ENCODE measurements at regions not wholly inside any gene's neighbourhood (a gene's known extent, or its start where the extent isn't known, plus 50 kb on each side); places are given as distances from the start of the nearest gene placed in this dataset.

DNA sequence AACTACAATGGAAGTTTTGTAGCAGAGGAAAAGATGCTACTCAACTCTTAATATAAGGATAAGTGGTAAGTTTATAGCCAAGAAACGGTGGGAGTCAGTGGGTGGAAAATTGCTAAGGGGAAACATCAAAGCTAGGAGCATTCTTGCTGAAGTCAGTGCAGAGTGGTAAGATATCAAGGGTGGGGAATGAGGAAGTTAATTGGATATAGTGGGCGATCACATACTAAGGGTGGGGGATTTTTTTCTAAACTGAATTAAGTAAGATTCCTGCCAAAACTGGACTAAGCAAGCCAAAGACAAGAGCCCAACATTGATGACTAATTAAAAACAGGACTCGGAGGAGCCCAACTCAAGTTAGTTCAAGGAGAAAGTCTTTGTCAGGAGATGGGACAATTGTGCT lies 525.4 kb downstream of the CCDC85A start:
- no peak for DNase-seq (ENCODE audit: low read depth)

DNA sequence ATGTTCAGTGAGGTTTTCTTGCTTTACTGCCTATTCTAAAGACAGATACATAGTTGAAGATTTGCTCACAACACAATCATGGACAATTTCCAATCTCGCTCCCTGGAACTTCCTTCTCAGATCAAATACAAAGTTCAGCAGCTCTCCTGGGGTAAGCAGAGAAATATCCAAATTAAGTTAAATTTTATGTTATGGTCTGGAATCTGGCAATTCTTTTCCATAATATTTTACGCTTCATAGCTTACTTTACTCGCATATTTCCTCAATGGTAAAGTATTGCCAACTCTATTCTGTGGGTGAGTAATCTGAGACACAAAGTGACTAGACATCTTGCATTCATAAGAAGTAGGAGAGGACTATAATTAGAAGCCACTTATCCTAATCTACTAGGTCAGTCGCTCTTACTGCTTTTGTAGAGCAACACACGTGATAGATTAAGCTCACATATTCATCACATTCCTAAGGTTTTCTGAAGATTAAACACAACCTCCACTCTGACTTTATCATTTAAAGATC lies 529.4 kb downstream of the CCDC85A start:
- peak; percentile 46 for DNase-seq (ENCODE audit: low read depth)

DNA sequence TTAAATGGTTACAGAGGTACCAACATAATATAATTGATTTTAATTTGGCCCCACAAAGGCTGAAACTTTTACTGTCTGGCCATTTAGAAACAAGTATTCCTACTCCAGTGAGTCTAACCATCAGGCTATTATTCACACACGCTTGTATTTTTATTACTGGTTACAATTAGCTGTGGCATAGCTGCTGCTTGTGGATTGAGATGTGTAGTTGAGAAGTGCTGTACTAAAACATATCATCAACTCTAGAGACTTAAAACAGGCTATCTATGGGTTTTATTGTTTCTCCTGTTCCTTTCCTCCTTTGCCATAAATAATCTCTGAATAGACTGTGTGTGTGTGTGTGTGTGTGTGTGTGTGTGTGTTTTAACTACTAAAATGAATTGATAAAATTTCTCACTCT lies 530.2 kb downstream of the CCDC85A start:
- DNase-seq (ENCODE audit: low read depth): no peak

DNA sequence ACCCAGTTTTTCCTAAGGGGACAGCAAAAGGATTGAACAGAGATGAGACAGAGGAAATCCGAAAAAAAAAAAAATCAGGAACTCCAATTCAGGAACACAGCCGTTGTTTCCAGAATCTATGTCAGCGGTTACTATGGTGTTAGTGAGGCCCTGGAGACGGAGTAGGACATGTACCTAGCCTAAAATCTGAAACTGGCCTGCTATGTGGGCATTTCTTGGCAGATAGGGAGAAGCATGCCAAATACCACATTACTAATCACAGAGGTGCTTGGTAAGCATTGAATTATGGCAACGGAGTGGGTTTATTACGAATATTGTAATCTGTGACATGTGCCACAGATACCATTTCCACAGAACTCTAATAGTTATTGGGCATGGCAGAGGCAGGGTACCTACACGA lies 530.6 kb downstream of the CCDC85A start:
- DNase-seq (ENCODE audit: low read depth): no peak

DNA sequence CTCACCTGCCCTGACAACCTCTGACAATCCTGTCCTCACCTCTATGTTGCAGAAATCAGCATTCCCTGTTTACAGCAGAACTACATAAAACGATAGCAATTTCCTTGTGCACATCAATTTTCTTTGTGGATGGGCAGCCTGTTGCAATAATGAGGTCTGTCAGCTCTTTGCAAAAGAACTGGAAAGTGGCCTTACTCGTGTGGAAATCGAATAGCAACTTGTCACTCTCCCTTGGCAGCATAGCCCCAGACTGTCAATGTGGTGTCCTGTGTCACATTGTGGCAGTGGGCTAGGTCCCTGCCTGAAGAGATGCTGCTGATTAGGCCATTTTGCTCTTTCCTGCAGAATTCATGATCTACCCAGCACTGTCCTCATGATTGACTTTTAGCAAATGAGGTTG lies 531.9 kb downstream of the CCDC85A start:
- no peak for DNase-seq (ENCODE audit: low read depth)

DNA sequence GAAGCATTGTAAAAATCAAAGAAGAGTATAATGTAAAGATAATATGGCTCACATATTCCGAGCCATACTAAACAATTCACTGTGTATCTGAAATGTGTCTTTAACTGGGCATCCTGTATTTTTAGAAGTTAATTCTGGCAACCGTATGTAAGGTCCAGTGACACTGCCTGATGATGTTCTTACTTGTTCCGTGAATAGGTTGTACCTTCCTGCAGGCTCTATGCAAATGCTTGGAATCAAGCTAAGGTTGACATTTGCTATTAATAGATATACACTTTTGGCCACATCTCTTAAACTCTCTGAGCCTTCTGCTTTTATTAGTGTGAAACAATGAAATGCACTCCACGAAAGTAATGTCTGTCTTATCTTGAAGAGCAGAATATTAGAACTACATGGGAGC lies 534.6 kb downstream of the CCDC85A start:
- no peak for DNase-seq (ENCODE audit: low read depth)

DNA sequence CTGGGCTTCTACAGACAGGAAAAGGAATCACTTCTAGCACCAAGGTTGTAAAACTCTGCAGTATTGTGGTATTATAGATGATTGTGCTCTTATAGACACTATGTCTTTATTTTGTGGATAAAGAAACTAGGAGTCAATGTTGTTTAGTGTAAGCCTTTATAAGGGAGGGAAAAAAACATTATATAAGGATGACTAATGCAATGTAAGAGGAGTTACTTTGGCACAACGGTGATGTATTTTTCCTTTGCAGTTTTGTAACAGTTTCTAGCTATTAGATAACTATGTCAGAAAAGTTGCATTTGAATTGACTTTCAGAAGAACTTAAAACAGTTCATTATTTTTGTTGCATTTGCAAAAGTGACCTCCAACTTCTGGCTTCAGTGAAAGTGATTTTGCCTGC lies 545.4 kb downstream of the CCDC85A start:
- peak; percentile 16 for DNase-seq (ENCODE audit: low read depth)

DNA sequence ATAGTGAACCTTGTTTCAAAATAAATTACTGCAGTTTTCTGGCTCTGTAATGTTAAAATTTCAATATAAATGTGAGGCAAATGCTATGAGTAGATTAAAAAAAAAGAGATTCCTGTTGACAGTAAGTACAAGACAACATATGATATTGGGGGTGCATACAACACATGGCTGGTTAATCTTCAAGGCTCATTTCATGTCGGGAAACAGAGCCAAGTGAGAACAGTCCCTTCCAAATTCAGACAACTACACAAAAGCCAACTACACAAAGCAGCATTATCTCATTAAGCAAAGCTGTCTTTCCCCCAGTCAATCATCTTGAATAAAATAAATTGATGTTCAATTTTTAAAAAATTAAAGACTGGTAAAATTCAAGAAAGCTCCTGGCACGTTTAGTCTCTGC lies 549.2 kb downstream of the CCDC85A start:
- no peak for DNase-seq (ENCODE audit: low read depth)

DNA sequence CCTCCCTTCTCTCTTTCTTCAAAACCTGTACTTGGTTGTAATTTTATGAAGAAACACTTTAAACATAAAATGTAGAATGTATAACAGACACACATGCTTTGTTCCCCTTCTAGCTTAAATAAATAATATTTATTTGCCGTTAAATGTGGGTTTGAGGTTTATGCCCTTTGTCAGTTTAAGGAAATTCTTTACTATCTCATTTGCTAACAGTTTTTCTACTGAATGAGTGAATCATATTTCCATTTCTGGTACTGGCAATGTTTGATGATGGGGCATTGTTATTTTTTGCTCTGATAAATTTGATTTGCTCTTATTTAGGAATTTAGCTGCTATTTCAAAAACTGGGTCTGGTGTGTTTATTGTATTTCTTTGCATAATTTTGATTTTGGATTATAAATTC lies 555.6 kb downstream of the CCDC85A start:
- DNase-seq (ENCODE audit: low read depth): peak; percentile 2

DNA sequence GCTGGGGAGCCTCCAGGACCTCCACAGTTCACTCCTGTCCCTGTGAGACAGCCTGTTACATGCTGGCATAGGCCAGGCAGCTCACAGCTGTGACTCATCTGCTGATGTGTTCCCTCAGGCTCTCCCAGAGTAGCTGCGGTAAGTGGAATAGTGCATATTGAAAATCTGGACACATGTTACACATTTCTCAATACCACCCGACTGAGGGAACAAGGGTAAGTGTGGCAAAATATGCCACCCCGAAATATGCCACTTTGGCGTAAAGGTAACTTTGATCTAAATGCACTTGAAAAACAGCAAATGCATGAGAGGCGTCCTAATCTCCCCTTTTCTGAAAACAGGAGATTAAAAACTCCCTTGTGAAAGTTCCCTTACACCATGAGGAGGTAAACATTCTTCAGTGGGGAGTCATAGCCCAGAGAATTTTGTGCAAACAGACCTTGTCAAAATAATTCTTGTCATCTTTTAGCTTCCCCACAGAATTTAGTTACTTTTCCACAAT lies 557.9 kb downstream of the CCDC85A start:
- DNase-seq (ENCODE audit: low read depth): peak; percentile 97

DNA sequence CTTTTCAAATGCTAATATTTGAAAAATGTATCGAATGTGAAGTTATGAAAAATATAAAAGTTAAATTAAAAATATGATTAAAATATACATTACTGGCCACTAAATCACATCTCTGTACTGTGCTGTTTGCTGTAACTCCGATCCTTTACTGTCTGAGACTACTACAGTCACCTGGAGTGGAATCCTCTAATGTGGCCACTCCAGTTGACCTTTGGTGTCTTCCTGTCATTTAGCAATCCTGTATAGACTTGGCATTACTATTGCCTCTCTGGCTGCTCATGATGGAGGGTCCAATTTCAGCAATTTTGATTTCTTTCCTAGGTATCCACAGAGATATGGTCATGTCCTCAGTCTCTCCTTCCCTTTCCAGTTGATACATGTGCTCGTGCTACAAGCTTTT lies 560.0 kb downstream of the CCDC85A start:
- no peak for DNase-seq (ENCODE audit: low read depth)

DNA sequence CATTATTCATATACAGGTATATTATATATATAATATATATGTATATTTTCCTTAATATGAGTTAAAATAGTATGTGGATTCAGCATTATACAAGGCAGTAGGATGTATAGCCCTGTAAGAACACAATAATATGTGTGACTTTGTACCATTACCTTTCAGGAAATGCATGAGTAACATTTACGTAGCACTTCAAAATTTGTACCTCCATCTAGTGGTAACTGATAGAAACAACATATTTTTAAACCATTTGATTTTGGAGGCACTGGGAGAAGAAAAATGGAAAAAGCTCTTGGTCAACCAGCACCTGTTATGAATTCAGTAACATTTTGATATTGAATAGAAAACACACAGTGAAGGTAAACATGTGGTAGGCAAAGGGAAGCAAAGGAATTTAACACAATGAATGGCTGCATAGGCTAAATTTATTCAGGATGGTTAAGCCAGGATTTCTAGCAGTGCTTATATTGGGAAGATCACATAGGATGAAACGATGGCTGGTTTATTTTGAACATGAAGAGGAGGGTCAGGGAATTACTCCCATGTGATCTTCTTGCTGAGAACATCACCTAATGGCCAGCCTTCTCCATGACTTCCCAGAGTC lies 565.5 kb downstream of the CCDC85A start:
- DNase-seq (ENCODE audit: low read depth): peak; percentile 68

DNA sequence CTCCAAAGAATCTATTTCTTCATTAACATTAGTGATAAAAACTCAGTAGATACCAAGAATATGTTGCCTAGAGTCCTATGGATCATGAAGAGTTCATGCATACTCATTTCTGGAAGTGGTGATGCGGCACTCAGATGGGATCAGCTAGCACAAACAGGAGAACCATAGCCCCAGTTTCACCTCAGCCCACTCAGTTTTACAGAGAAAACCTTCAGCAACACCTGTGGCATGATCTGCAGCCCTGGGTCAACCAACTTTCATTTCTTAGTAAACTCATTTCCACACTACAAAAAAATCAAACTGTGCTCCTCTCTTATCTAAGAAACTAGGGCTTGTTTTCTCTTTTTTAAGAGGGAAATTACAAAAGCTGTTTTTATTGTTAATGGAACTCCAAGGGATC lies 569.4 kb downstream of the CCDC85A start:
- DNase-seq (ENCODE audit: low read depth): no peak

DNA sequence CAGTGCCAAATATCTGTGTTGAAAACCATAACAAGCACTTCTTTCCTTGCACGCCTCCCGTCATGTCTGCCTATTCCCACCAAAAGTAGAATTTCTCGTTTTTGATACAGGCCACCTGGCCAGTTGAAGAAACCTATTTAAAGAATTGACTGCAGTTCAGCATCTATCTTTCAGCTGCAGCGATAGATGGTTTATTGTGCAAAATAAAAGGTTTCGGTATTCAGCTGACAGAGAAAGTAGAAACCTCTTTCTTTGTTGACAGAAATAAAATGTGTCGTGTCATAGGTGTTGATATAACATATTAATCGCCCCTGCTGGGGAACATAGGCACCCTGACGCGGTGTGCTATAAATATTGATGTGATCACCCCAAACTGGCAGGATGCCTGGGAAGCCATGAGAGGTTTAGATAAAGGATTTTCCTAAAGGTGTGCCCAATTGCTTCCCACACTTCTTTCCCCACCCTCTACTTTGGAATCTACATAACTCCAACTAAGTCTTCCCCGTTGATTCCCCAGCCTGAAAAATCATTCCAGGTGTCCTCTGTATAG lies 570.4 kb downstream of the CCDC85A start:
- no peak for DNase-seq (ENCODE audit: low read depth)

DNA sequence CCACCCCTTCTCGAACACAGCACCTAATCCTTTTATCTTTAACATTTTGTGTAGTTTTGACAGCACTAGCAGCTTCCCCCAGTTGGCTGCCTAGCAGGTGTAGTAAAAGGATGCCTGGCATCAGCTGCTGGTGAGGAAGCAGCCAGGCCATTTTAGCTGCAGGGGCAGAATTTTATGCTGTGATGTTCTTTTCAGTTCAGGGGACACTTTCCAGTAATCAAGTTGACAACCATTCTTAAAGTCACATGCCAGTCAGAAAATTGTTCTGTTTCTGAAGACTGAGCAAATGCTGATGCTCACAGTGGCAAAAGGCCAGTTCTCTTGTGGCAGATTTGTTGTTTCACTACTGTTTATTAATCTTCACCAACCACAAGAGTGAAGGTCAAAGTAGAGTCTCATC lies 570.8 kb downstream of the CCDC85A start:
- DNase-seq (ENCODE audit: low read depth): no peak

DNA sequence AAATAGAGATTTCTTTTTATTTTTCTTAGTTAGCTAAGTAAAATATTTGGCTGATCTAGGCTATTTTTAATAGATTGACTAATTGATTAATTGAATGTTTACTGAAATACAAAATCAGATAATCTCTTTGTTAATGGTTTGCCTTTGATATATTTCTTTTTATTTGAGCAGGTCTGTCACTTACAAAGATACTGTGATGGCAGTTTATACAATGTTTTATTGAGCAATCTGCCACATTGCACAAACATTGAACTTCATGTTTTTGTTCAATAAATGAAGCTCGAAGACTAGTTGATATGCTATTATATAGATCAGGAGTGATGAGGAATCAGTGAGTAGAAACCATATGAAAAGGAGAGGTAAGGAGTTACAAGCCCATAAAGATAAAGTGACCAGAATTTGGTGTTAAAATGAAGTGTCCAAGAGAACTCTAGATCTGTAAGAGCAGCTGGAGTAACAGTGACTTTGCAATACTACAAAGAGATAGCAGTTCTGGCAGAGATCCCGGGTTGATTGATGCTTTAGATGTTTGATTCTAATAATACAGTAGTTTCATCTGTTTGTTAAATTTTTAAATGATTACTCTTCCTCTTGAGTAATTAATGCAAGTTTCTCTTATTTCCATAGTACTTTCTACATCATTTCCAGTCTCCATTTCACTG lies 574.2 kb downstream of the CCDC85A start:
- no peak for DNase-seq (ENCODE audit: low read depth)

DNA sequence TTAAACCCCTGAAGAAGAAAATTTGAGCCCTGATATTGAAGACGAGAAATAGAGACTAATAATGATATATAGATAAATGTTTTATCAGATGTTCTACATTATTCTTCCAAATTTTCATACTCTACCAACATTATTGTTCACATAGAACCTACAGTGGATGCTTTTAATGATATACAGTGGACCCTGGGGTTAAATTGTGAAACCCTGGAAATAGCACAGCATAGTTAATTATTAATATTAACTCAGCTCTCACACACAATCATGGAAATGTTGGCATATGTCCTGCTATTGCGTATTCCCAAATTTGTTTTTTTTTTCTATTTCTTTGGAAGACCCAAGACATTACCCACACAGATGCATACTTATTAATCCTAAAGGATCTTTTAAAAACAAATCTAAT lies 579.9 kb downstream of the CCDC85A start:
- DNase-seq (ENCODE audit: low read depth): no peak

DNA sequence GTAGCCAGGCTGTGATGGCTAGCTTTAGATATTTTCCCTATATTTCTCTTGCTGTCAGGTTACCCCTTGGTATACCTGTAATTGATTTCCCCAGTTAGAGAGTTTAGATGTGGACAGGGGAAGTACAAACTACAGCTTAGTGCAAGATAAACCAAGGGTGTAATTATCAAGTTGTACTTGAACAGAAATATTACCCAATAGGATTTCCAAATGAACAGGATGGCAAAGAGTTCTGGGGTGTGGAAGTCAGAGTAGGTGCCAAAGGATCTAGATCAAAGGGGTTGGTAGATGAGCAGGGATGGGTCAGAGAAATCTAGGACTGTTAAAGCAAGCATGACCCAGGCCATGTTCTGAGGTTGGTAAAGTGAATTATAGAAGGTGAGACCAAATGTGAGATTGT lies 585.2 kb downstream of the CCDC85A start:
- no peak for DNase-seq (ENCODE audit: low read depth)

DNA sequence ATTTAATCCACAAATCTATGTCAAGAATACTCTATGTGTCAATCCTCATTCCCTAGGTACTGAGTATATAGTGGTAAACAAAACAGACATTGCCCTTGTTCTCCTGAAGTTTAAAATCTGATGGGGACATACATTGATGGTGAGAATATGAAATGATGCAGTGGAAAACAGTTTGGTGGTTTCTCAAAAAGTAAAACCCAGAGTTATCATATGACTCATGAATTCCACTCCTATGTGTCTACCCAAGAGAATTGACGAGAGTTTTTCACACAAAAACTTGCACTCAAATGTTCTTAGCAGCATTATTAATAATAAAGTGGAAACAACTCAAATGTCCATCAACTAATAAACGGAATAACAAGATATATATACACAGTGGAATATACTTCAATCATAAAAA lies 586.7 kb downstream of the CCDC85A start:
- DNase-seq (ENCODE audit: low read depth): peak; percentile 84

DNA sequence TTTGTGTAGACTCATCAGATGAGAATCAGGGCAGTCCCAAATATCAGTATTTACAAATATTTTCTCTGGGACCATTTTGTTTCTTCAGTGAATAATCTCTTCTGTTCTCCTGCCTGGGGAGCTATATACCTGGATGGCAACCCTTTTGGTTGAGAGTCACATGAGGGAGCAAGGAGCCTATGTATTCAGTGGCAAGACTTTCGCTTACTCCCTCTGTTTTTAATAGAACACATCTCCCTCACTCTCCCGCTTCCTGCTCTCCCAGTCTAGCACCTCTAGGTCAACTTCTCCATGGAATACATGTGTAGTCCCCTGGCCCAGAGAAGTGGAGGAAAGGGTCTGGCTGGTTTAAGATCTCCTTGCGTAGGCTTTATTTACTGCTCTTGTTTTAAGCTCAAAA lies 600.3 kb downstream of the CCDC85A start:
- DNase-seq (ENCODE audit: low read depth): peak; percentile 3

DNA sequence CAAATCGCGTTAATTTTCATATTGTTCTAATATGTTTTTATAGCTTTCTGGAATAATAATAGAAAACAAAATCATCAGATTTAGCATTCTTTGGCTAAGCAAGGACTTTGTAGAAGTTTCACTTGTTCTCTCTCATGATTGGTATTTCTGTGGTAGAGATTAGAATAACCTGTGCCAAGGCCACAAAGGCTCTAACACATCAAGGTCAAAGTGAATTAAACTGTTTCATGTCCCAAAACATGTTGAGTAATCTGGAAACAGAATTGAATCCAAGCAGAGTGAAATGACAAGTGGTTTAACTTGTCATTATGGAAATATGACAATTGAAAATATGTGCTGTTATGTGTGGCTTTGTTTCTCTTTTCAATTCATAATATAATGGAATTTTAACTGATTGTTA lies 617.4 kb downstream of the CCDC85A start:
- DNase-seq (ENCODE audit: low read depth): no peak

DNA sequence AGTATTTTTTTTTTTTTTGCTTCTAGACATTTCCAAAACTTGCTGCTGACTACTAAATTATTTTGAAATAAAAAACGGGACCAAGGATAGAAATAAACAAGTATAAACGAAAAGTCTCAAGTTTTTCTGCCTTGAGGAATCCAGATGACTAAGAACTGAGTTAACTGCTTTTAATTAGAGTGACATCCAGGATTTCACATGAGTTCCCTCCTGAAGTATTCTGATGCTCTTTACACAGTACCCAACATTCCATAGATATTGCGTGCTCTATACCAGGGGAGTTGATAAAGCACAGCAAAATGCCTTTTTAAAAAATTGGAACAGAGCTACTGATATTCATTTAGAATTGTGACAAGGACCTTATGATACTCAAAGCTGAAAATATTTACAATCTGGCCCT lies 618.0 kb downstream of the CCDC85A start:
- peak; percentile 78 for DNase-seq (ENCODE audit: low read depth)

DNA sequence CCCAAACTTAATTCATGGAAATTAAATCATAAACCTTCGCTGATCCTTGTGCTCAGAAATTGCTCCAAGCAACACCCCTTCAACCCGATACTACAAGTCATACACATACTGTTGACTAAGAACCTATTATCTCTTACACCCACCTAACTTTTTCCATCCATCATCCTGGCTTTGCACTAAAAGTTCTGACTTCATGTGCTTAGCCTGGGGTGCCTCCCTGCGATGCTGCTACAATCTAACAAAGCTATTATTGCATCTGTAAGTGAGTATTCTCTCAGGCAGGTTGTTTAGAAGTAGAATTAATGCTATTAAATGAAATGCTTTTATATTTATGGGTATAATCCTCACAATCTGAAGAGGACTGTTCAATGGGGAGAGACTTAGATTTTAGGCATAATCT lies 619.8 kb downstream of the CCDC85A start:
- DNase-seq (ENCODE audit: low read depth): no peak

DNA sequence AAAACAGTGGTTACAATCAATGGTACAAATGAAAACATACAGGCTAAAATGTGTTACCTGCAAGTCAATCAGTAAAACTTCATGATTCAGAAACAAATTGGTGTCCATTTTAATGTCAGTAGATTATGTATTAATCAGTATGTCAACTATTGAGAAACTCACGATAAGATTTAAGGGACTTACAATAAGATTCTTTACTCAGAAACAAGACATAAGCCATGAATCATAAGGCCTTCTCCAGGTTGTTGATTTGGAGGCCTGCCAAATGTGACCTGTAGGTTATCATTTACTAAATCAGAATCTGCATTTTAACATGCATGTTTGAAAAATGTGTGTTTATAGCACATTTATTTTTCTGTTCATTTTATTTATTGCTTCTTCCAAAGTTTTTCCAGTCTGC lies 623.1 kb downstream of the CCDC85A start:
- peak; percentile 5 for DNase-seq (ENCODE audit: low read depth)

Measured in ELR (cell line).